ENCODE measurements at regions not wholly inside any gene's neighbourhood (a gene's known extent, or its start where the extent isn't known, plus 50 kb on each side); places are given as distances from the start of the nearest gene placed in this dataset.

DNA sequence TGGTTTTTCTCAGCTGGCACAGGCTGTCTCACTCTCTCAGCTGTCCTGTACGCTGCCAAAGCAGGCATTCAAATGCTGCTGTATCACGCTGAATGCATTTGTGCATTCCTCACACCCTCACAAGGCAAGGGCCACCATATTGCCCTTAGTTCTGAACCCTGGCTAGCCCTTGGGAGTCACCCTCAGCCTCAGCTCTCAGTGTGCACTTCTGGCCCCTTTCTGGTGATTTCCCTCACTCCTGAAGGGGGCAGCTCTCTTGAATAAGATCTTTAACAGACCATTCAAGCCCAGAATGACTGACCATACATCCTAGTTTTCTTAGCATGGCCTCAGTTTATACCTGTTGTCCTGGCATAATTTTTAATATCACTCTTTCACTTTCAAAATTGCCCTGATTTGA lies 84.3 kb downstream of the HTR1A start:
- TF ChIP-seq, protein P1, sequence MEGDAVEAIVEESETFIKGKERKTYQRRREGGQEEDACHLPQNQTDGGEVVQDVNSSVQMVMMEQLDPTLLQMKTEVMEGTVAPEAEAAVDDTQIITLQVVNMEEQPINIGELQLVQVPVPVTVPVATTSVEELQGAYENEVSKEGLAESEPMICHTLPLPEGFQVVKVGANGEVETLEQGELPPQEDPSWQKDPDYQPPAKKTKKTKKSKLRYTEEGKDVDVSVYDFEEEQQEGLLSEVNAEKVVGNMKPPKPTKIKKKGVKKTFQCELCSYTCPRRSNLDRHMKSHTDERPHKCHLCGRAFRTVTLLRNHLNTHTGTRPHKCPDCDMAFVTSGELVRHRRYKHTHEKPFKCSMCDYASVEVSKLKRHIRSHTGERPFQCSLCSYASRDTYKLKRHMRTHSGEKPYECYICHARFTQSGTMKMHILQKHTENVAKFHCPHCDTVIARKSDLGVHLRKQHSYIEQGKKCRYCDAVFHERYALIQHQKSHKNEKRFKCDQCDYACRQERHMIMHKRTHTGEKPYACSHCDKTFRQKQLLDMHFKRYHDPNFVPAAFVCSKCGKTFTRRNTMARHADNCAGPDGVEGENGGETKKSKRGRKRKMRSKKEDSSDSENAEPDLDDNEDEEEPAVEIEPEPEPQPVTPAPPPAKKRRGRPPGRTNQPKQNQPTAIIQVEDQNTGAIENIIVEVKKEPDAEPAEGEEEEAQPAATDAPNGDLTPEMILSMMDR (IDR thresholded peaks at IDR 0.05; ENCODE audit: control extremely low read depth in 1 of 3, insufficient read depth in 1 of 3, low read depth in 1 of 3, low read length in 3 of 3) = peak in 1 of 3 experiments; percentile 4; a peak in 1 of 4 replicates
- no peak for TF ChIP-seq POLR2A (IDR thresholded peaks at IDR 0.05; ENCODE audit: control extremely low read depth in 1 of 2, low read depth in 2 of 2, low read length in 2 of 2)
- TF ChIP-seq USF2 (IDR thresholded peaks at IDR 0.05; ENCODE audit: low read length) = no peak
- no peak for TF ChIP-seq GTF2F1 (IDR thresholded peaks at IDR 0.05; ENCODE audit: borderline replicate concordance, low read depth, low read length)
- no peak for TF ChIP-seq NRF1 (IDR thresholded peaks at IDR 0.05; ENCODE audit: low read depth, low read length)
- no peak for TF ChIP-seq TAF1 (IDR thresholded peaks at IDR 0.05; ENCODE audit: low read depth, low read length)

Data from H1 (cell line).